HG02885 (cell line): ENCODE measurements at regions not wholly inside any gene's neighbourhood (a gene's known extent, or its start where the extent isn't known, plus 50 kb on each side); places are given as distances from the start of the nearest gene placed in this dataset.

ENCODE experiments used
- ATAC-seq: cut with Tn5 transposase; IDR thresholded peaks from one replicate; pipeline ENCODE4 v1.9.1; 2021; ENCODE audit warnings: mild to moderate bottlenecking; ENCODE audit not compliant: unreplicated experiment, poor library complexity

DNA sequence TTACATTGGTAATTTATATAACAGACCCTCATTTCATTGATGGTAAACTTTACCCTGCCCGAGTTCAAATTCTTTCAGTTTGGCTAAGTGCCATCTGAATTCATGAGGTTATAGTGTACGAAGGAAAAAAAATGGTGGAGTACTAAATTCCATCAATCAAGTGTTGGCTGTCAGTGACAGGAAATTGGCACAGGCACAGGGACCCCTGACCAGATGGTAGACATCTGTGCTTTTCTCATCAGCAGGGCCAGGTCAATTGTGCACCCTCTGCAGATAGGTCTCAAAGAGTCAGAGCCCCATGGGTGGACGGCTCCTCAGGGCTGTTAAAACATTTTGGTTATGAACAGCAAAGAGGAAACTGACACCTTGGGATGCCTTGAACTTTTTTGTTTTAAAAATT is 439.2 kb downstream of the SETBP1 start:
- ATAC-seq, result no peak

DNA sequence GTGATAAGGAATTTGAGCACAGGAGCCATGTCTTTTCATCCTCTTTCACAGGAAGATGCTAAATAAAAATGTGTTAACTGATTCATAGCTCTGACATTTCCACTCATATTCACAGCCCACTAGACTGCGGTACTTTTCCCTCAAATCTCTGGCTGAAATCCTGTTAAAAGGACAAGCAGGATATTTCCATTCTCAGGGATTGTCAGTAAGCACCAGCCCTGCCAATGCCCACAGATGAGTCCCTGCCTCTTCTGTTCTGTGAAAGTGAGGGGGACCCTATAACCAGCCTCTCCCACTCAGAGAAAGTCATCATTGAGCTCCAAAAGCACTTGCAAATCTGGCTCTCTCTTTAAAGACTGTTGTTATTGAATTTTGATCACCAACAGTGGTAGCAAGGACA is 440.5 kb downstream of the SETBP1 start:
- ATAC-seq, result no peak

DNA sequence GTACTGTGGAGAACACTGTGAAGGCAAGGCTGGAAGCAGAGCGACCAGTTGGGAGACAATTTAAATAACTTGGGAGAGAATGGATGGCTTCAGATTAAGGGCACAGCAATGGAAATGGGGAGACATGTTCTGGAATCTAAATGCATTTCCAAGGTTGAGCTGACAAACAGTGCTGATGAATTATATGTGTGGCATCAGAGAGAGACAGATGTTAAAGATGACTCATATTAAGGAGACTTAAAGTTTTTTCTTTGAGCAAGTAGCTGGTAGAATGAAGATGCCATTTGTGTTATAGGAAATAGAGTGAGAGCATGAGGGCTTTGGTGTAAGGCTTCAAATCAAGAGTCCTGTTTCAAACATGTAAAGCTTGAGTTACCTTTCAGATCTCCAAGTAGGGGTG is 441.8 kb downstream of the SETBP1 start:
- no peak for ATAC-seq

DNA sequence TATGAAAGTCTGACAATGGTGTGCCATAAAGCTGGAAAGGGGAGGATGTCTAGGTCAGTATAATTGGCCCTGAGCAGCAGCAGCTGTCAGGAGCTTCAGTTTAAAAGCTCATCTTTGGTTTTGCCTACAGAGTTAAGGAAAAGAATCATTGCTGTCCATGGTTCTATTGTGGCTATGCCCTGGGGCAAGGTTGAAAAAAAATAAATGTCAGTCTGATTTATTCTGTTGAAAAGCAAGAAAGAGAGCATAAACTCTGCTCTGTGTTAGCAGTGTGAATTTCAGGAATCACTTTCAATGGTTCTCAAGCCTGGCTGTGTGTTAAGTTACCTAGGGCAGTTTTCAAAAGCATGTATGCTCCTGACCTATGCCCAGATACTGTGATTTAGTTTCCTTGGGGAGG is 446.7 kb downstream of the SETBP1 start:
- ATAC-seq, result no peak

DNA sequence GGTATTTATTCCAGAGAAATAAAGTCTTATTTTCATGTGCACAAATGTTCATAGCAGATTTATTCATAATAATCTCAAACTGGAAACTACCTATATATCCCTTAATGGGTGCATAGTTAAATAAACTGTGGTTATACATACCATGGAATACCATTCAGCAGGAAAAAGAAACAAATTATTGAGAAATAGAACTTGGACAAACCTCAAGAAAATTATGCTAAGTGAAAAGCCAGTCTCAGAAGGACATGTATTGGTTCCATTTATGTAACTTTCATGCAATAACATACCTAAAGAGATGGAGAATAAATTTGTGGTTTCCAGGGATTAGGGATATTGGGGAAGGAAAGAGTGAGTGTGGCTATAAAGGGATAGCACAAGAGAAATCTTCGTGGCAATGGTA is 452.6 kb downstream of the SETBP1 start:
- ATAC-seq, result no peak

DNA sequence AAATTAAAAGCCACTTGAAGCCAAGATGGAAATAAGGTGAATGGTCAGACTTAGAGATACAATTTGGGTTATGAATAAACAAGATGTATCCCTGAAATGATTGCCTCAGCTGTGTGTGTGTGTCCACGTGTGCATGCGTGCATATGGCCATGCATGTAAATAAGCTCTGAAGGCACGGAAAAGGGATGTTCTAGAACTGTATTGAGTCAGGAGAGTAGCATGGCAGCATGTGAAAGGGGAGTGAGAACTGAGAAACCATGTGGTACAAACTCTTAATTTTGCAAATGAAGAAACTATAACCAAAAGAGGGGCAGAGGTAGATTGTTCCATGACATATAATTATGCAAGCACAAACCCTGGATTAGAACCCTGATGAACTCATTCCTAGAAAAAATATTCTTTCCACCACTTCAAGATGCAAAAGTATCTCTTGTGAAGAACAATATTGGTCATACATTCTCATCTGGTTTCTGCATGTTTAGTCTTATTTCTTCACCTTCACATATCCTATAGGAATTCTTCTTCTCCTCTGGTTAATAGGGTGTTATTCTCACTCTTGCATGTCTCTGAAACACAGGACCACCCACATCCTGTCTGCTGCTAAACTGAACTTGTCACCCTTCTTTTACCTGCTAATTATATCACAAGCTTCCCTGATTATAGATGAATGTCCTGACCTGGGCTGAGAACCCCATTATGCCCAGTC is 455.8 kb downstream of the SETBP1 start:
- ATAC-seq, result peak; percentile 55

DNA sequence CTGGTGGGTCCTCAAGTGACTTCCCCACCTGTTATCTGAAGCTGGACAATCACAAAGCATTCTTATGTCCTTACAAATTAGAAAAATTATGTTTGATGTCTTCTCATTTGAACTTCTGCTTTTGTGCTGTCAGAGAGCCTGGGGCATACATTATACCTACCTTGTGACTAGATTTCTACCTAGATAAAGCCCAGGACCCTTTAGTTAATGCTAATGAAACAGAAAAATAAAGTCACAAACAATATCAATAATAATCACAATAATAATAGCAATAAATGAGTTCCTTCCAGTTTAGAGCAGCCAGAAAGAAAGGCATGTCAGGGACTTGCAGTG is 456.4 kb downstream of the SETBP1 start:
- peak; percentile 34 for ATAC-seq

DNA sequence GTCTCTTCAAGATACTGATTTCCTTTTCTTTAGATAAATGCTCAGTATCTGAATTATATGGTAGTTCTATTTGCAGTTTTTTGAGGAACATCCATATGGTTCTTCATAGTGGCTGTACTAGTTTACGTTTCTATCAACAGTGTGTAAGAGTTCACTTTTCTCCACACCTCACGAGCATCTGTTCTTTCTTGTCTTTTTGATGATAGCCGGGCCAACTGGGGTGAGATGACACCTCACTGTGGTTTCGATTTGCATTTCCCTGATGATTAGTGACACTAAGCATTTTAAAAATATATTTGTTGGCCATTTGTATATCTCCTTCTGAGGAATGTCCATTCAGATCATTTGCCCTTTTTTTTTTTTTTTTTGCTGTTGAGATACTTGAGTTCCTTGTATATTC is 458.8 kb downstream of the SETBP1 start:
- ATAC-seq, result no peak

DNA sequence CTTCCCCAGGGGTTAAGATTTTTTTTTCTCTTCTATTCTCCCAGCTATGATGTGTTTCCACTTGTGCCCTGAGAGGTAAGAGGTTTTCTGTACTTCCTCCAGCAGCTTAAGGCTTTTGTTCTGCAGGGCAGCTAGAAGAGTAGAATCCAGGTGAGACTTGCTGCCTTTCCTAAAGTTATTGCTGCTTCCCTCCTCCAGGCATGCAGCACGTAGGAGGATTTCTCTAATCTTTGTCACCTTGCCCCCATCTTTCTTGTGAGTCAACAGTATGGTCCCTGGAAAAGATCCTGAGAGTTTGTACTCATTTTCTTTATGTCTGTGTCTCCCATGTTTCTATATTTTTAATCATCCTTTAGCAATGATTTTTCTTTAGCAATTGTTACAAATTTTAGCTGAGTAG is 462.2 kb downstream of the SETBP1 start:
- ATAC-seq, result no peak

DNA sequence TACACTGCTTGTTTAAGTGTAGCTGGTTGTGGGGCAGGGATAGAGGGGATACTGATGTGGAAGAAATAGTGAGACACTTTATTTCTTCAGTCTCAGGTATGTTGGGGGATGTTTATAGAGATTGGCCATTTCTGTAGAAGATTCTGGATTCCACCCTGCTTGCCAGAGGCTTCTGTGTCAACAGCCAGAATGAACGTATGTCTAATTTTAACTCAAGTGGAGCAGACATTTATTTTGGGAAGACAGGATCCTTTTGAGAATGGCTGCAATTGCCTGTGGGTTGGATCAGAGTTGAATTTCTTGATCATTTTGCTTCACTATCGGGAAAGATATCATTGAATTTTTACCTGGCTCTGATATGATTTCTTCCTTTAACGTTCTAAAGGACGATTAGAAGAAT is 465.6 kb upstream of the SLC14A2 start:
- ATAC-seq, result no peak

DNA sequence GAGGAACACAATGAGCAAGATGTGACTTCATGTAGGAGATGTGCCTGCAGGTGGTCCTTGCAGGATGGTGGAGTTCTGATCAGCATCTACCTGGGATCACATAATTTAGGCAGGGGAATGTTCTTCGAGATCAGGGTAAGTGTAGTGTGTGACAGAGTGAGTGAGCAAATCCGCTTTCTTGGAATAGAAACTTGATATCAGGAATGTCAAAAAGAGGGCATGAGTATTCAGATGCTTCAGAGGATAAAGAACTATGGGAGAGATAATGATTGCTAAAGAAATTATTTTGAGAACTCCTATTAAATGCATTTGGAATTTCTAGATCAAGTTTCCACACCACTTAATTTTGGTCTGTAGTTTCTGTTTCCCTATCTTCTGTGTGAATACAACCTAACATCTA is 463.6 kb upstream of the SLC14A2 start:
- no peak for ATAC-seq

DNA sequence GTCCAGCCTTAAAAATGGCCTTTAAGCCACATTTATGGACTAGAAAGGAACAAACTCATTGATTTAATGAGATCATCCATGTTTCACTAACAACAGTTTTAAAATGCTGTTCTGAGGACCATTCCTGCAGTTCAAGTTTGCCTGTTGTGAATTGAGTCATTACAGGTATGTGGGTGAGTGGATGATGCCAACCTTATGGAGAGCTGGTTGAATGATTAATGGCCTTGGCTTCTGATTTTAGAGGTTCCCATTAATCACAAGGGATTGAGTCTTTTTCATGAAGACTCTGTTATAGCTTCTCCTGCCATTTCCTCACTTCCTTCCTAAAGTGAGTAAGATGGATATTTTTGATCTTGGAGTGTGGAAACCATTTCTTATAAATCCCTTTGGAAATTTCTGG is 459.8 kb upstream of the SLC14A2 start:
- ATAC-seq, result no peak

DNA sequence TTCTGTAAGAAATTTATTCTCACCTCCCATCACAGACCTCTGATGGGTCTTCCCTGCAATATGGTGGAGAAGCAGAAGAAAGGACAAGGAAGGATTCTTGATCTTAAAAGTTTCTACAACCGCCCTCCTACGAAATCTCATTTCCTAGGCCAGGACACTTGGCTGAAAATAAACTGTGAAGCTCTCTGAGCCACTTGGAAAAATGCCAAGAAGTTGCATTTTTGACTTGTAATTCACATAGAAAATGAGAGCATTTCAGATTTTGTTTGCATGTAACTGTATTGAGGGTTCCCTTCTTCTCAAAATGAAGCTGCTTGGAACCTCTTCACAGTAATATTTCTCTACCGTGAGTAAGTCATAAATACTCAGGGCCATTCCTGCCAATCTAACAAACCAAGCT is 458.3 kb upstream of the SLC14A2 start:
- no peak for ATAC-seq

DNA sequence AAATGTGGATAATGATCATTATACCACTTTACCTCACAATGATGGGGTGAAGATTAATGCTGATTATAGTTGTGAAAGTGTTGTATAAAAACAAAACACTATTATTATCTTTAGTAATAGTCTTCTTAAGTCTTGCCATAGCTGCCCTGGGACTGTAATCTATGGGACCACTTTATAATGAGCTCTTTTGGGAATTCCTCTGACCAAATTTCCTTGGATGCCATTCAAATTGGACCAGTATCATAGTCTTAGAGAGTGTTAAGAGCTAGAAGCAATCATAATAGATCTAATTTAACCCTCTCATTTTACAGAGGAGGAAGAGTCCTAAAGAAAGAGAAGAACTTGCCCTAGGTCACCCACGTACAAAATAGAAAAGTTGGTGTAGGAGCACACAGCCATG is 457.7 kb upstream of the SLC14A2 start:
- no peak for ATAC-seq

DNA sequence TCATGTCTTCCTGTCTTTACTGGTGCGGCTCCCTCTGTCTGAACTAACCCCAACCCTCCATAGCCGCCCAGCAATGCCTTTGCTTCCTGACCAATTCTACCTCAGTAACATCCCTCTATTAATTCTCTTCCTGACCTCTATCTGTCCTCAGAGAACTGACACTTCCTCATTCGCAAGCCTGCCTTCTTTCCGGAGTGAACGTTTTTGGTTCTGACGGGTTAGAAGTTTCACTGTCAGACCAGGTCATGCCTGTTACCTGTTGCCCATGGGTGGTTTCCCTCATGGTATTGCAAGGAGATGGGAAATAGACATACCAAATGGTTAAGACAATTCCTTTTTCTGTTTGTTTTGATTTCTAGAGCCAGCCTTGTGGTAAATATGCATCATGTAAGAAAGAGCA is 453.4 kb upstream of the SLC14A2 start:
- ATAC-seq, result no peak

DNA sequence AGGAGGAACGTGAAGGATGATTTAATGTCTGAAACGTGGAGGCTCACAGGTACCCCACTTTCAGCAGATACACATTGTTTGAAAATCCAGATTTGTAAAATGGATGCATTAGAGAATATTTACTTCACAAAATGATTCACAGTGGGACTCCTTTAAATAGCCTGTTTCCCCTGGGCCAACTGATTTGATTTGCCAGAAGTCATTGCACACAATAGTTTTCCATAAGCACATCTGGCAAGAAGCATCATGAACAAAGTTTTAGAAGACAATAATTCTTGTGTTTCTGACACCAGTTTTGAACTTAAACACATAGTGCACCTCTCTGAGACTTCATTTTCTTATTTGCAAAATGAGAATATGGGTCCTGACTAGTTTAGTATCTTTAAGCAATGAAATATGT is 451.4 kb upstream of the SLC14A2 start:
- no peak for ATAC-seq

DNA sequence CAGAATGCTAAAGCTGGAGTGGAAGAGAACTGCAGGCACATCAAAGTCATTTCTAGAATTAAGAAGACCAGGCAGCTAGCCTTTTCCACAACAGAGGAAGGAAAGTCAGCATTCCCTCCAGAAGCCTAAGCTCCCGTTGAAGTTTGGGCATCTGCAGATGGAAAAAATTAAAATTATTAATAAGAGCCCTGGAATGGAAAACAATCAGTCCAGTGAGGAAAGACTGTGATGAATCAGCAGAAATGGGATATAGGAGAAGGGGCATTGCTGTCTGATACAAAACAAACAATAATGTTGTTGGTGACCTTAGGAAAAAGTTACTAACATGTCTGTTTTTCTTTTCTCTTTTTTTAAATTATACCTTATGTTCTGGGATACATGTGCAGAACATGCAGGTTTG is 450.7 kb upstream of the SLC14A2 start:
- ATAC-seq, result no peak

DNA sequence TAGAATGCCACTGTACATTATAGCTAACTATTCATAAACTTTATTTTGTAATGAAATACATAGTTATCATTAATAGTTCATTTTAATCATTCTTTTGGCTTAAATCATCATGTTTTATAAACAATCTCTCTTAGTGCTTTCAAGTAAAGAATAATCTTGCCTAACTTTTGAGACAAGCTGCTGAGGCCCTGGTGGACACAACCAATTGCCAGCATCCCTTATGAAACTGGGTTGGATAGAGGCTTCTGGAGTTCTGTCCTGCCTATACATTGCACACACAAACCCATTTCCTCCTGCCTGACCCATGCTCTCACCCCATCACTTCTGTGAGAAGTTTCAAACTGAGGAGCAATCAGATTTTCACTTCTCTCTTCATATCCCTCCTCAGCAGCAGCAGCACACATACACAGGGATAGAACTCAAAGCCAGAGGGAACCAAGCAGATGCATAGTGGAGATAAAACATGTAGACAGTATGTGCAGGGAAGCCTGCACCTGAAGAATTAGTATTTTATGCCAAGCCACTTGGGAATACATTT is 450.0 kb upstream of the SLC14A2 start:
- no peak for ATAC-seq

DNA sequence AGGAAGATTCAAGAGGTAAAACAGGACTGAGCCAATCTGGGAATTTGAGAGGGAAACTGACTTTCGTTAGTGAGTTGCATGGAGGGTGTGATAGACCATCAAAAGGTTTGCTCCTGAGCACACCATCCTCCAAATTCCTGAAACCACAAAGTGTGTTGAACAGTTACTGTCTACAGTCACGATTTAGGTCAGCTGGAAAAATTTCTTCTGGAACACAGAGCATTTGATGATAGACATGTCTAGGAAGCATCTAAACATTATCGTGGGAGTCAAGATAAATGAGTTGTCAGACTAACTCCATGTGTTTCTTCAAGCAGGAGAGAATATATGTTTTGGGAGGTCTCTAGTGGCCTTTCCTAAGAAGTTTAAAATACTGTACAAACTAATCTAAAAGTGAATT is 449.4 kb upstream of the SLC14A2 start:
- no peak for ATAC-seq

DNA sequence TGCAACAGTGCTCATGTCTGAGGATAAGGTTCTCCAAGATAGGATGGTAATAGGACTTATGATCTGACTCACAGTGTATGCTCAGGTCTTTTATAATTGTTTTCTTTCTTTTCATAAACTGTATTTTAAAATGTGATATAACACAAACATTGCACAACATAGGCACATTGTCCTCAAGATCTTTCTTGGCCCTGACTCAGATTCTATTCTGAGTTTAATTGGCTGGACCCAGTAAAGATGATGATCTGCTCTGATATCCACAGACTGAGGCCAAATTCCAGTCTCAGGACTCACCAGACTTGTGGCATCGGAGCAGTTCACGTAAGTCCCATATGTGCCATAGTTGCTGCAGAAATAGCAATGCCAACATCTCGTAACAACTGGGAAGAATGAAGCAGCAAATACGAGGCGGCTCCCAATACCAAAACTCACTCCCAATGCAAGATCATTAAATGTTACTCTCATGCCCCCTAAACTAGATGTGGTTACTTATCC is 448.9 kb upstream of the SLC14A2 start:
- ATAC-seq, result no peak

DNA sequence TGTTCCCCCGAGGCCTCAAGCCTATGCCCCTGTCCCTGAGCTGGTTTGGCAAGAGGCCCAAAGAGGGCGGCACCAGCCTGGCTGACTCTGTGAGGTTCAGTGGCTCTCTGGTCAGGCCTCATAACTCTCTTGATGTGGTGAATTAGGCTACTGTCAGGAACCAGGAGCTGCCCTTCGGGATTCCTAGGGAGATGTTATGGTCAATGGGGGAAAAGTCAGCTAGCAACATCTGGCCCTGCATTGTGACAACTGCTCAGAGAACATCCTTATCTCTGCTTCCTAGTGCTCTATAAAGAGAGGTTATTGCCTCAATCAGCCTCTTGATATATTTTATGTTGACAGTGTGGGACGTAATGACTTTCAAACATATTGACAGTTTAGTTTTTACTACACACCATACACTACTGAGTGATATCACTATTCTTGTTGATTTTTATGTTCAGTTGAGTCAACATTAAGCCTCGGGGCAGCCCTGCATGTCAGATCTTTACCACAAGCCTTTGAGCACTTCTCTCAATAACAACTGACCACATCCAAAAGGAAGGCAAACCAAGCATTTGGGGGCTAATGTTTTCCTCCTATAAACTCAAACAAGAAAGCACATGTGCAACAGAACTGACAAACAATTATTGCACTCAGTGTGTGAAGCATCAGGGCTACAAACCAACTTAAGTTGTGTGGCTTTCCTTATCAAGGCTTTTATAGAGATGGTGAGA is 448.3 kb upstream of the SLC14A2 start:
- no peak for ATAC-seq
